GM12878 (cell line): ENCODE measurements at regions not wholly inside any gene's neighbourhood (a gene's known extent, or its start where the extent isn't known, plus 50 kb on each side); places are given as distances from the start of the nearest gene placed in this dataset.

Experiments
- ATAC-seq: fragments of 200-7000 bp; cut with Tn5 transposase; 3 replicates; pipeline ENCODE4 v1.9.1; 2020; ENCODE audit warnings: mild to moderate bottlenecking, moderate library complexity
- BruUV-seq: library from RNA; stranded (reverse); fragments of 400-500 nt; replicated peaks from 2 replicates; lab custom pipeline; 2021; lab: Mats Ljungman, UMichigan
- CTCF ChIA-PET: fragments of 300-600 bp; sonication (Branson Sonifier 250); formaldehyde crosslinking; extraction: SDS; loops from one replicate; lab custom pipeline; 2021; ENCODE audit warnings: inconsistent platforms; lab: Yijun Ruan, JAX
- POLR2A ChIA-PET: fragments of 350-600 bp; formaldehyde crosslinking; extraction: SDS; loops from one replicate; lab custom pipeline; 2021; ENCODE audit warnings: inconsistent platforms; lab: Charles Lee
- RAD21 ChIA-PET: fragments of 300-600 bp; sonication (Branson Sonifier 250); formaldehyde crosslinking; loops from one replicate; lab custom pipeline; 2023; ENCODE audit warnings: antibody characterized with exemption; ENCODE audit not compliant: unreplicated experiment; lab: Charles Lee
- SMC1A ChIA-PET: fragments of 300-600 bp; sonication (Branson Sonifier 250); formaldehyde crosslinking; loops from one replicate; lab custom pipeline; 2023; ENCODE audit not compliant: unreplicated experiment, uncharacterized antibody; lab: Charles Lee
- DNase-seq: peaks from one replicate; pipeline ENCODE4 v3.0.0-alpha.2; 2011; ENCODE audit warnings: low read depth, low spot score
- FAIRE-seq: peaks from 3 replicates; lab custom pipeline; 2011; peaks lifted over from hg19 to GRCh38; lab: Jason Lieb, UNC
- H2AFZ ChIP-seq: 2 replicates; pipeline ENCODE4 v1.6.0; 2011; ENCODE audit warnings: low read depth, low read length, control low read depth; ENCODE audit not compliant: control insufficient read depth
- H3K27ac ChIP-seq: 2 replicates; pipeline ENCODE4 v1.5.1; 2011; ENCODE audit warnings: control low read depth; ENCODE audit not compliant: control insufficient read depth, insufficient read depth
- H3K27me3 ChIP-seq, 2 experiments: replicated peaks in 1 of 2; 2 replicates each; pipeline versions ENCODE4 v1.6.0 to v1.6.1; 2011; ENCODE audit warnings: low read length in 1 of 2; ENCODE audit not compliant: control insufficient read depth in 2 of 2, insufficient read depth in 2 of 2
- H3K36me3 ChIP-seq, 2 experiments: 2 replicates each; pipeline ENCODE4 v1.5.1; 2011; ENCODE audit warnings: low read length in 1 of 2; ENCODE audit not compliant: control insufficient read depth in 2 of 2, insufficient read depth in 2 of 2
- H3K4me1 ChIP-seq: 2 replicates; pipeline ENCODE4 v1.6.1; 2011; ENCODE audit warnings: mild to moderate bottlenecking, low read length, moderate library complexity, mixed read lengths; ENCODE audit not compliant: control insufficient read depth, insufficient read depth
- H3K4me2 ChIP-seq: 2 replicates; pipeline ENCODE4 v1.6.0; 2011; ENCODE audit warnings: control low read depth; ENCODE audit not compliant: control insufficient read depth, insufficient read depth
- H3K4me3 ChIP-seq: fragments of 200-600 bp; sonication (generic); 2 replicates; pipeline ENCODE4 v1.5.1; 2016
- H3K79me2 ChIP-seq: 2 replicates; pipeline ENCODE4 v1.6.0; 2011; ENCODE audit warnings: low read length; ENCODE audit not compliant: control insufficient read depth, insufficient read depth
- H3K9ac ChIP-seq: 2 replicates; pipeline ENCODE4 v1.8.0; 2011; ENCODE audit warnings: low read length, control low read depth, mixed read lengths; ENCODE audit not compliant: control insufficient read depth, insufficient read depth
- H3K9me3 ChIP-seq: replicated peaks from 3 replicates; pipeline ENCODE4 v1.5.1; 2011; ENCODE audit warnings: mild to moderate bottlenecking, low read length; ENCODE audit not compliant: control insufficient read depth, insufficient read depth
- H4K20me1 ChIP-seq: 2 replicates; pipeline ENCODE4 v1.6.0; 2011; ENCODE audit not compliant: control insufficient read depth, insufficient read depth
- BACH1 ChIP-seq: fragments of 450-650 bp; IDR thresholded peaks from 2 replicates; pipeline ENCODE4 v1.6.1; 2017; ENCODE audit warnings: mild to moderate bottlenecking, borderline replicate concordance
- HDGF ChIP-seq: fragments of 450-650 bp; IDR thresholded peaks from 2 replicates; pipeline ENCODE4 v1.6.1; 2016; ENCODE audit warnings: antibody characterized with exemption
- JUND ChIP-seq: IDR thresholded peaks from 2 replicates; pipeline ENCODE4 v1.6.1; 2012; ENCODE audit warnings: low read depth, mild to moderate bottlenecking, low read length, improper control_type of control experiment, moderate library complexity
- PAX5 ChIP-seq: IDR thresholded peaks from 2 replicates; pipeline ENCODE4 v1.6.1; 2011; ENCODE audit warnings: low read depth, low read length, borderline replicate concordance
- POLR2AphosphoS2 ChIP-seq: IDR thresholded peaks from 2 replicates; pipeline ENCODE4 v1.6.1; 2011; ENCODE audit warnings: low read depth, mild to moderate bottlenecking, low read length, improper control_type of control experiment, moderate library complexity
- SREBF1 ChIP-seq: IDR thresholded peaks from 2 replicates; pipeline ENCODE4 v1.6.1; 2012; ENCODE audit warnings: mild to moderate bottlenecking, low read length
- ZNF687 ChIP-seq: fragments of 450-650 bp; IDR thresholded peaks from 2 replicates; pipeline ENCODE4 v1.6.1; 2017; ENCODE audit warnings: mild to moderate bottlenecking, moderate library complexity
- WGBS: methylation state at CpG from one replicate; pipeline ENCODE4 v1.1.6; 2016; ENCODE audit warnings: low lambda C conversion rate; ENCODE audit not compliant: insufficient replicate concordance, insufficient coverage; ENCODE audit errors: missing lambda C conversion rate; 5-methylcytosine and 5-hydroxymethylcytosine counted together
- in situ Hi-C: fragments of 300-500 bp; cut with MboI; formaldehyde crosslinking; loops from 9 replicates; pipeline ENCODE4 v1.14.3; 2018; ENCODE audit warnings: mixed read lengths
- intact Hi-C: fragments of 100-400 bp; cut with micrococcal nuclease; formaldehyde crosslinking; loops from one replicate; pipeline ENCODE4 v1.14.2; 2022; ENCODE audit not compliant: unreplicated experiment

- Histone ChIP-seq H3K36me3 (no peaks in the 10 kb centered on the region), H4K20me1 (no peaks in the 10 kb centered on the region), H3K27ac (no peak overlapping the region), H3K4me2 (no peak overlapping the region), H2AFZ (no peak overlapping the region), H3K9ac (no peak overlapping the region), H3K4me3 (no peak overlapping the region), H3K4me1 (no peaks in the 10 kb centered on the region), H3K27me3 (peaks cover 0 to 1% of the 10 kb centered on the region in 2 experiments; a peak in 1 of 4 replicates), H3K79me2 (no peaks in the 10 kb centered on the region), H3K9me3 (no peaks in the 10 kb centered on the region)
- in situ Hi-C loops, result no loop called here
- ChIA-PET RAD21 (no interaction called here), POLR2A (no interaction called here), CTCF (interaction anchor here (0.7 kb wide), 1 partner anchor 11 kb away, joined by 3 read pairs; no protein-coding TSS in a partner anchor), SMC1A (interaction anchor here (0.6 to 1.2 kb wide), 2 partner anchors 57 to 134 kb away, joined by 3 to 5 read pairs; no protein-coding TSS in a partner anchor)
- TF ChIP-seq SREBF1 (no peak), BACH1 (no peak), HDGF (no peak), PAX5 (no peak), POLR2AphosphoS2 (no peak), ZNF687 (no peak), JUND (no peak)
- intact Hi-C loops, result no loop called here
- FAIRE-seq, result no peak
- no TSS peak for BruUV-seq
- DNase-seq, result no peak
- no peak for ATAC-seq
- 67% methylated on average over 3 of the region's 3 CpGs for WGBS
Observed at GRCh38 chr7:47685151-47685550, 103.2 kb upstream of the TNS3 start.
